HG03064 (cell line): ENCODE measurements at regions not wholly inside any gene's neighbourhood (a gene's known extent, or its start where the extent isn't known, plus 50 kb on each side); places are given as distances from the start of the nearest gene placed in this dataset.
"Not testable (repeated sequence)": the region's sequence is repeated elsewhere in the genome, so short reads cannot be mapped to it uniquely, and the experiment has no call there.

Experiments used
- ATAC-seq: cut with Tn5 transposase; IDR thresholded peaks from one replicate; pipeline ENCODE4 v1.9.1; 2021; ENCODE audit warnings: low read depth; ENCODE audit not compliant: unreplicated experiment

- no peak for ATAC-seq
Observed at GRCh38 chrX:121598356-121598755, 550.9 kb downstream of the GLUD2 start.

DNA sequence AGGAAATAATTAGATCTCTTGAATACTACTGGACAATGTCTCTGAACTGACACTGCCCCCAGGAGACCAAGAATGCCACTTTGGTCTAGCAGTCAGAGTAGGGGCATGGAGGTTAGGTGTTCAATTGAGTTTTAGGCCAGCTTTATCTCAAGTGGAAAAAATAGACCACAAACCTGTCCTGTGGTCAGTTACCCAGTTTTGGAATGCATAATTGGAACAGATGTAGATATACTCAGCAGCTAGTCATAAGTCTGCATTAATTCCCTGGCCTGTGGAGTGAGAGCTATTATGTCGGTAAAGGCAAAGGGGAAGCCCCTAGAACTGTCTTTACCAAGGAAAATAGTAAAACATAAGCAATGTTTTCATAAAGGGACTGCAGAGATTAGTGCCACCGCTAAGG is 587.7 kb downstream of the GLUD2 start:
- ATAC-seq = no peak

DNA sequence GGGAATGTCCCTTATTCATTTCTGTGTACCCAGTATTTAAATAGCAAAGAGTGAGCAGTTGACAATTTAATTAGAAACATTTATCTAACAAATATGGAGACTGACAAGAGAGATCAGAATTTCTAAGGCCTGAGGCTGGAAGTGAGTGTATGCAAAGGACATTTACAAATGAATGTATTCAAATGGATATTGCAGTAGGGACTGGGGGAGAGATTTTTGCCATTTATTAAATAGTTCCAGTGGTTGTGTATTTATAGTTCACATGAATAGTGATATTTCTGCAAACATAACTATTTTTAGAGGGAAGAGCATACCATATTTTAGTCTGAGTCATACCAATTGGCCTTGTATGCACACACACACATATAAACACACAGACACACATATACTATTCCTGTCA is 592.4 kb downstream of the GLUD2 start:
- no peak for ATAC-seq

- no peak for ATAC-seq
Observed at GRCh38 chrX:121641560-121641959, 594.1 kb downstream of the GLUD2 start.

DNA sequence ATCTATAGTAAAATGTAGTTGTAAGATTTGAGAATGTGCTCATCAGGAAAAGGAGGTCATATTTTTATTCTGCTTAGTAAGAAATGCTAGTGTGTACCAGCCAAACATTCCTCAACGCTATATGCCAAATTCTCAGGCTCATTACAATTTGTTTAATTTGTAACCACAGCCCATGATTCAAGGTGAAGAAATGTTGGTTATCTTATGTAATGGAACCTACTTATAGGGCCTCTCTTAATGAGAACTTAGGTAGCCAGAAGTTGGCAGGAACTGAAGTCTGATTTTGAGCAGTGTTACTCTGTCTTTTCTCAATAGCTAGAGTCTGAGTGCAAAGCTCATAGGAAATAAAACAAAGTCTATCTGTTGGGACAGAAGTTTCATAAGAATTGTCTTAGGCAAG is 595.0 kb downstream of the GLUD2 start:
- no peak for ATAC-seq

DNA sequence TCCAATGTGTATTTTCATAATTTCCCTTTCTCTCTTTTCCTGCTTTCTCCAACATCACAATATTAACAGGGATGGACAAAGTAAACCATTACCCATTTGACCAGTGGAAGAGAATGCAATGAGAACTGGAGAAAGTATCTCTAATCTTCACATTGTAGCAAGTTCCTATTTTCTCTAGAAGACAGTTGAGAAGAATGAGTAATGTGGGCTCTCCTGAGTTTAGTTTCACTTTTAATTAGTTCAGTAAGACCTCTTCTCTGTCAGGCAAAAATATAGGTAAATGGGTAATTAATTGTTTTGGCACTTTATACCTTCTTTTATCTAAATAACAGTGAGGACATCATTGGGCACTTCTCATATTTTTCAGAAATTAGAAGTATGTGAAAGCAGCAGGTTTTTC is 602.0 kb downstream of the GLUD2 start:
- no peak for ATAC-seq

- no peak for ATAC-seq
Observed at GRCh38 chrX:121655276-121655675, 607.9 kb downstream of the GLUD2 start.

DNA sequence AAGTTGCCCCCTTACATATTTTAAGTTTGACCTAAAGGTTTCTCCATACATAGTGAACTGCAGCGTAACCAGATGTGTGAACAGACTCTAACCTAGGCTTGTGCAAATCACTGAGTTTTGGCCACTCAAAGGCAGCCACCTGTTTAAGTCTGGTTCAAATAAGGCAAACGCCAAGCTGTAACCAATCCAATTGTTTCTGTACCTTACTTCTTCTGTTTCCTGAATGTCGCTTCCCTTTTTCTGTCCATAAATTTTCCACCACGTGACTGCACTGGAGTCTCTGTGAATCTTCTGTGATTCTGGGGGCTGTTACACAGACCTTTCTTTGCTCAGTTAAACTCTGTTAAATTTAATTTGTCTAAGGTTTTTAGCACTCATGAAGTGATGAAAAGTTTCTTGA is 618.8 kb downstream of the GLUD2 start:
- ATAC-seq = no peak

- ATAC-seq = no peak
Observed at GRCh38 chrX:121671649-121672048, 624.2 kb downstream of the GLUD2 start.

DNA sequence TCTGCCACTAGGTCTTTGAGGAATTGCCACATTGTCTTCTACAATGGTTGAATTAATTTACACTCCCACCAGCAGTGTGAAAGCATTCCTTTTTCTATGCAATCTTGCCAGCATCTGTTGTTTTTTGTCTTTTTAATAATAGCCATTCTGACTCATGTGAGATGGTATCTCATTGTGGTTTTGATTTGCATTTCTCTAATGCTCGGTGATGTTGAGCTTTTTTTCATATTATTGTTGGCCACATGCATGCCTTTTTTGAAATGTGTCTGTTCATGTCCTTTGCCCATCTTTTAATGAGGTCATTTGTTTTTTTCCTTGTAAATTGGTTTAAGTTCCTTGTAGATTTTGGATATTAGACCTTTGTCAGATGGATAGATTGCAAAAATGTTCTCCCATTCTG is 661.8 kb downstream of the GLUD2 start:
- not testable (repeated sequence) for ATAC-seq

GRCh38 chrX:121733514-121733913 is 686.1 kb downstream of the GLUD2 start:
- no peak for ATAC-seq

- no peak for ATAC-seq
Observed at GRCh38 chrX:121746105-121746504, 698.7 kb downstream of the GLUD2 start.

GRCh38 chrX:121753602-121754001 is 706.2 kb downstream of the GLUD2 start:
- ATAC-seq = not testable (repeated sequence)

- ATAC-seq = no peak
Observed at GRCh38 chrX:121754301-121754700, 706.9 kb downstream of the GLUD2 start.

GRCh38 chrX:121755541-121755940 is 708.1 kb downstream of the GLUD2 start:
- no peak for ATAC-seq

DNA sequence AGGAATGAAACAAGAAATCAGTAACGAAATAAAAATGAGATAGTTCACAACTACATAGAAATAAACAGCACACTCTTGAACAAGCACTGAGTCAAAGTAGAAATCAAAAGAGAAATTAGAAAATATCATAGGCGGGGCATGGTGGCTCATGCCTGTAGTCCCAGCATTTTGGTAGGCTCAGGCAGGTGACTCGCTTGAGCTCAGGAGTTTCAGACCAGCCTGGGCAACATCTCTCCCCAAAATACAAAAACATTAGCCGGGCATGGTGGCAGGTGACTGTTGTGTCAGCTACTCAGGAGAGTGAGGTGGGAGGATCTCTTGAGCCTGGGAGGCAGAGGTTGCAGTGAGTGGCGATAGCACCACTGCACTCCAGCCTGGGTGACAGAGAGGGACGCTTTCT is 714.4 kb downstream of the GLUD2 start:
- ATAC-seq = no peak

DNA sequence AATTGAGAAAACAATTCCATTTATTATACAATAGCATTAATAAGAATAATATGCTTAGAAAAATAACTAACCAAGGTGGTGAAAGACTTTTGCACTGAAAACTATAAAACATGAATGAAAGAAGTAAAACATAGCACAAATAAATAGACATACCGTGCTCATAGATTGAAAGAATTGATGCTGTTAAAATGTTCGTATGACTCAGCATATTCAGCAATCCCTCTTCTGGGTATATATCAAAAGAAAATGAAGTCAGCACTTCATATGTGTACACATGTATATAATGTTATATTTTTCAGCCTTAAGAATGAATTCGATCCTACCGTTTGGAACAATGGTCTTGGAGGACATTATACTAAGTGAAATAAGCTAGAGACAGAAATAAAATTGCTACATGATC is 716.3 kb downstream of the GLUD2 start:
- no peak for ATAC-seq

- ATAC-seq = not testable (repeated sequence)
Observed at GRCh38 chrX:121768210-121768609, 720.8 kb downstream of the GLUD2 start.

DNA sequence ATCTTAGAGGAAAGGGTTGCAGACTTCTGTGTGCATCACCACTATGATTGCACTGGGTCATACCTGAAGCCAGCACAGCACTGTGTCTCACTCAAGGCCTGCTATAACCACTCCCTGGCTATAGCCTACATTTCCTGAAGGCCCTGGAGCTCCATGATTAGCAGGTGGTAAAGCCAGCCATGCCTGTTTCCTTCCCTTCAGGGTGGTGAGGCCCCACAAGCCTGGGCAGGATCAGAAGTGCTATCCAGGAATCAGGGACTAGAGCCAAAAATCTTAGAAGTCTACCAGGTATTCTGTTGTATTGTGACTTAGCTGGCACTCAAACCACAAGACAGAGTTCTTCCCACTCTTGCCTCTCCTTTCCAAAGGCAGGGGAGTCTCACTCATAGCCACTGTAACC is 734.6 kb downstream of the GLUD2 start:
- ATAC-seq = no peak

DNA sequence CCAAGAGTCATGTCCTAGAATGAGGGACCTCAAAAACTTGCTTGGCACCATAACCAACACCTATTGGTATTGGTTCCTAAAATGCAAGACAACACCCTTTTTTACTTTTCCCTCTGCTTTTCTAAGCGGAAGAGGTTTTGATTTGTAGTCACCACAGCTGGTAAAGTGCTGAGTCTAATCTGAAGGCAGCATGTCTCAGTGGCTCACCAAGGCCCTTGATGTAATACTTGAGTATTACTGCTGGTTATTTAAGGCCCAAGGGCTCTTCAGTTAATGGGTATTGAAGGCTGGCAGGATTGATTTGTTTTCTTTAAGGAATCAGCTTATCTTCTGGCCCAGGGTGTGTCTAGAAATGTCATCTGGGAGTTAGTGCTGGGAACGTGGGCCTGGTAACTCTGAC is 735.1 kb downstream of the GLUD2 start:
- no peak for ATAC-seq

DNA sequence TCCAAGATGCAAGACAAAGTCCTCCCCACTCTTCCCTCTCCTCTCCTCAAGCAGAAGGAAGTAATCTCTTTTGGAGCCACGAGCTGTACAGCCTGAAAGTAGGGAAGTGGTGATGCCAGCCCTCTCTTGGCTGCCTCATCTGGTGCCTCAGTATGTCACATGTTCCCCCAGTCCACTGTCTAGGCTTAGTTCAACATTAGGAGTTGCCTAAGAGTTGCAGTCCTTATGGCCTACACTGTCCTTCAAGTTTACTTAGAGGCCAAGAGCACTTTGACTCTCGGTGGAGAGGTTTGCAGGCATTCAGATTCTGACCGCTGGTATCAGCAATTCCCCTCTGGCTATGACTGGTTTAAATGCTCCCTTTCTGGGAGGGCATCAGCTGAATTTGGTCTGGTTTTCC is 735.6 kb downstream of the GLUD2 start:
- ATAC-seq = no peak

- no peak for ATAC-seq
Observed at GRCh38 chrX:121802881-121803412, 755.5 kb downstream of the GLUD2 start.

DNA sequence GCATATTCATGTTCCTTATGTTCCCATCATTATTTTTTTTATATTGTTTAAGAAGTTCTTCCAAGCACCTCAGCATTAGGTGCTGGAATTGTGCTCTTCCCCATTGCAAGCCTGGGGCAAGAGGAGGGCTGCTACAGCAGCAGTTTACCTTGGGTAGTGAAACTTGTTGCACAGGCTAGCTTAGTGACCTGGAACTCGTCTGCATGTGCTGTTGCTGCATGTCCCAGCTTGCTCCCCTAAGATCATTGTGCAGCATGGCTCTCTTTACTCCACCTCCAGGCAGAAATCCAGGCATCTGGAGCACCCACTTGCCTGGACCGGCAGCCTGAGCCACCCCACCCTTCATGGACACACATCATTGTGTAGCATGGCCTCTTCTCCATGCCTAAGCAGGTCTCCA is 776.0 kb downstream of the GLUD2 start:
- ATAC-seq = no peak
